LNCaP clone FGC (cell line): ENCODE measurements at regions not wholly inside any gene's neighbourhood (a gene's known extent, or its start where the extent isn't known, plus 50 kb on each side); places are given as distances from the start of the nearest gene placed in this dataset.

ENCODE experiments used
- DNase-seq: peaks from one replicate; pipeline ENCODE4 v3.0.0-alpha.2; 2011; ENCODE audit warnings: low read depth
- H3K4me3 ChIP-seq: 2 replicates; pipeline ENCODE4 v1.5.1; 2011; ENCODE audit warnings: mild to moderate bottlenecking, low read depth, low read length, control low read depth
- TF ChIP-seq, protein P1 (sequence below): IDR thresholded peaks from 2 replicates; pipeline ENCODE4 v1.5.1; 2012; ENCODE audit warnings: mild to moderate bottlenecking; ENCODE audit not compliant: control insufficient read depth, insufficient read depth; ENCODE audit errors: extremely low read depth

DNA sequence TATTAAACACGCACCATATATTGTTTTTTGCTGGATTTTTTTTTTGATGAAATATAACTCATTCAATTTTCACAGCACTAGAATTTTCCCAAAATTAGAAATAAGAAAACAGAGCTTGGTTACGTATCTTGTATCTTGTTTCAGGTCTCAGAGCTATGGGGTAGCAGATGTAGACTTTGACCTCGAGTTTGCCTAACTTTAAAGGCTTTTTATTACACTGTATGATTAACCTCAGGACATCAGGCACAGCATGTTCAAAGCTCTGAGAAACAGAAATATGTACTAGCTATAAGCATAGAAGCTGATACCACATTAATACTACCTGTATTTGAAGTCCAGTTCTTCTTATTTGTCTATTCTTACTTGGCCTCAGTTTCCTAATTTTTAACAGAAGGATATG lies 171.9 kb upstream of the KITLG start:
- H3K4me3 ChIP-seq: no peak overlapping the region
- TF ChIP-seq, protein P1, sequence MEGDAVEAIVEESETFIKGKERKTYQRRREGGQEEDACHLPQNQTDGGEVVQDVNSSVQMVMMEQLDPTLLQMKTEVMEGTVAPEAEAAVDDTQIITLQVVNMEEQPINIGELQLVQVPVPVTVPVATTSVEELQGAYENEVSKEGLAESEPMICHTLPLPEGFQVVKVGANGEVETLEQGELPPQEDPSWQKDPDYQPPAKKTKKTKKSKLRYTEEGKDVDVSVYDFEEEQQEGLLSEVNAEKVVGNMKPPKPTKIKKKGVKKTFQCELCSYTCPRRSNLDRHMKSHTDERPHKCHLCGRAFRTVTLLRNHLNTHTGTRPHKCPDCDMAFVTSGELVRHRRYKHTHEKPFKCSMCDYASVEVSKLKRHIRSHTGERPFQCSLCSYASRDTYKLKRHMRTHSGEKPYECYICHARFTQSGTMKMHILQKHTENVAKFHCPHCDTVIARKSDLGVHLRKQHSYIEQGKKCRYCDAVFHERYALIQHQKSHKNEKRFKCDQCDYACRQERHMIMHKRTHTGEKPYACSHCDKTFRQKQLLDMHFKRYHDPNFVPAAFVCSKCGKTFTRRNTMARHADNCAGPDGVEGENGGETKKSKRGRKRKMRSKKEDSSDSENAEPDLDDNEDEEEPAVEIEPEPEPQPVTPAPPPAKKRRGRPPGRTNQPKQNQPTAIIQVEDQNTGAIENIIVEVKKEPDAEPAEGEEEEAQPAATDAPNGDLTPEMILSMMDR: no peak
- DNase-seq: no peak

DNA sequence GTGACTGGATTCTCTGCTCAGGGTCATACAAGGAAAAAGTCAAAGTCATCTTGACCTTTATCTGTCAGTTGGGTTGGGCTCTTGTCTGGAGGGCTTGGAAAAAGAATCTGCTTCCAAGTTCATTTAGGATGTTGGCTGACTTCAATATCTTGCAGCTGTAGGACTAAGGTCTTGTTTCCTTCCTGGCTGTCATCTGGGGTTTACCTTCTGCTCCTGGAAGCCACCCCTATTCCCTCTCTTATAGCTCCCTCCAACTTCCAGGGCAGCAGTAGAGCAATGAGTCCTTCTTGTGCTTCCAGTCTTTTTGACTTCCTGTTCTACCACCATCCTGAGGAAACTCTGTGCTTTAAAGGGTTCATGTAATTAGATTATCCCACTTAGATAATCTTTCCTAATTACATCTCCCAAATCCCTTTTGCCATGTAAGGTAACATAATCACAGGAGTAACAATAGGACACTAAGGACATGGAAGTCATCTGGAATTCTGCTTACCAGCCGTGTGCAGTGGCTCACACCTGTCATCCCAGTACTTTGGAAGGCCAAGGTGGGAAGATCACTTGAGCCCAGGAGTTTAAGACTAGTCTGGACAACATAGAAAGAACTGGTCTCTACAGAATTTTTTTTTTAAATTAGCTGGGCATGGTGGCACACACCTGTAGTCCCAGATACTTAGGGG lies 170.7 kb upstream of the KITLG start:
- TF ChIP-seq, protein P1: no peak

DNA sequence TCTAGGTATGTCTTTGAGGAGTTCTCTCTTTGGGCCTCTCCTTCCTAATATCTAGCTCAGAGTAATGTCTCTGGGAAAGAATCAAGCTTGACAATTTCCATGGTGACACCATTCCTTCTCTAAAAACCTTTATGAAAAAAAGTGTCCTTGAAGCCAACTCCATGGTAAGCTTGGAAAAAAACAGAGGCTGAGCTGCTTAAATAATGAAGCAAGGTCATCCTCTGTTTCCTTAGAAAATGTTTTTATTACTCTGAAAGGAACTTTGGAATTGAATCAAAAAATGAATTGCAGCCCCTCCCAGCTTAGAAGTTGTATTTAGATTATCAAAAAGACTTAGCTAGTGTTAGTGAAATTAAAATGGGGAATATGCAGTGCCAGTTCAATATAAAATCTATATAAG lies 166.1 kb upstream of the KITLG start:
- no peak overlapping the region for H3K4me3 ChIP-seq
- no peak for DNase-seq
- TF ChIP-seq, protein P1: no peak

More for the DNA sequence above, 170.7 kb upstream of the KITLG start:
- DNase-seq: no peak
- no peak overlapping the region for H3K4me3 ChIP-seq

DNA sequence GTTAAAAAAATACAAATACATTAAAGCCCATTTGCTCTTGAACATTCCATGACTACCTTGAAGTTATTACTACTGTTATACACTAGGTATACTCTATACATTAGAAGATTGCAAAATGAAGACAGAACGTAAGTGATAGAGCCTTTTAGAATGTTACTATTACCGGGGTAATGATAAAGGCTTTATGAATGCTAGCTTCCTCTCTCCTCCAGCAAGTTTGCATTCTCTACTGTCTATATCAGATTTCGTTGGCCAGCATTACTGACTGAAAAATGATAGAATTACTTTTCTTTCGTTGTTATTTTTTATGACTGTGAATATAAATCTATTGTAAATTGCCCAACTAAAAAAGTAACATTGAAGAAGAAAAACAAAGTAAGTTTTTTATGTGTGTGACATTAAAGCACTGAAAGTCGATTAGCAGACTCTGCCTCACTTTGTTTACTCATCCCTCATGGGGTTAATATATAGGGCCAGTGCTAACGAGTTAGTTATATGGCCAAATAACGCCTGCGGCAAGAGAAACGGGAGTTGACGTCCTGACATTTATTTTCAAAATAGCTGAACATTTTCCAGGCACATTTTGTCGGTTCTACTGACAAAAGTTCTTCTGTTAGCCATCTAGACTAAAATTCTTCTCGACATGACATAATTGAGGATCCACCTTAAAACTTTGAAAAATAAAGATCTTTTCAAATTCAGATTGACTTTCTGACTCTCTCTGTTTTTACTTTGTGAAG lies 163.8 kb upstream of the KITLG start:
- TF ChIP-seq, protein P1: no peak
- H3K4me3 ChIP-seq: no peak overlapping the region
- DNase-seq: no peak

DNA sequence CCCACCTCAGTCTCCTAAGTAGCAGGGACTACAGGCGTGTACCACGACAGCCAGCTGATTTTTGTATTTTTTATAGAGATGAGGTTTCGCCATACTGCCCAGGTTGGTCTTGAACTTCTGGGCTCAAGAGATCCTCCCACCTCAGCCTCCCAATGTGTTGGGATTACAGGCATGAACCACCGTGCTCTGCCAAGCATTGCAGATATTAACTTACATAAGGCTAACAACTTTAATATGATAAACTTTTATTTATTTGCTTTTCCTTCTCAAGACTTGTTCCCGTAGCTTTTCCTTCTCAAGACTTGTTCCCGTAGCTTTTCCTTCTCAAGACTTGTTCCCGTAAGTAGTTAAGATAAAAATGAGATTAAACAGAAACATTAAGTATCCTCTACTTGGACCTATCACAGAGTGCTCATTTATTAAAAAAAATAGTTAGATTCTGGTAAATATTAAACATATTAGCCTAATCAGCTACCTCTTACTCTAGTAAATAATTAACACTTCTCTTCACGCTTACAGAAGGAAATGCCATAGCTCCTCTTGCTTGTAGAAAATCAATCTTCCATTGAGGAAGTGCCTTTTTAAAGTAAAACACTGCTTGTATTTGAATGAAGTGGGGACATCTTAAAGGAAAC lies 157.7 kb upstream of the KITLG start:
- no peak overlapping the region for H3K4me3 ChIP-seq
- TF ChIP-seq, protein P1: no peak
- no peak for DNase-seq

DNA sequence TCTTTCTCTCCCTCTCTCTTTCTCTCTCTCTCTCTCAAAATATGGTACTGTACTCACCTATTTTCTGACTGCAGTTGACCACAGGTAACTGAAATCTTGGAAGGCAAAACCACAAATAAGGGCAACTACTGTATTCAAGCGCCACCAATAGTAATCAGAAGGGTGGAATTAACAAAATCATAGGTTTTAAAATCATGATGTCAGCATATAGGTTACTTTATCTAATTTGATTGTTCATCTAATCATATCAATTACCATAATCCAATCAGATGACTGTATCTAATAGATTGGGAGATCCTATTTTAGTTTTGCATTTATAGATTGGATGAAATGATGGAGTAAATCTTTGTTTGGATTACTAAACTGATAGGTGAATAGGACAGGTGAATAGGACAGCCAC lies 155.8 kb upstream of the KITLG start:
- no peak overlapping the region for H3K4me3 ChIP-seq
- TF ChIP-seq, protein P1: no peak

More for the DNA sequence above, 155.8 kb upstream of the KITLG start:
- no peak for DNase-seq
